ENCODE measurements at regions not wholly inside any gene's neighbourhood (a gene's known extent, or its start where the extent isn't known, plus 50 kb on each side); places are given as distances from the start of the nearest gene placed in this dataset.

DNA sequence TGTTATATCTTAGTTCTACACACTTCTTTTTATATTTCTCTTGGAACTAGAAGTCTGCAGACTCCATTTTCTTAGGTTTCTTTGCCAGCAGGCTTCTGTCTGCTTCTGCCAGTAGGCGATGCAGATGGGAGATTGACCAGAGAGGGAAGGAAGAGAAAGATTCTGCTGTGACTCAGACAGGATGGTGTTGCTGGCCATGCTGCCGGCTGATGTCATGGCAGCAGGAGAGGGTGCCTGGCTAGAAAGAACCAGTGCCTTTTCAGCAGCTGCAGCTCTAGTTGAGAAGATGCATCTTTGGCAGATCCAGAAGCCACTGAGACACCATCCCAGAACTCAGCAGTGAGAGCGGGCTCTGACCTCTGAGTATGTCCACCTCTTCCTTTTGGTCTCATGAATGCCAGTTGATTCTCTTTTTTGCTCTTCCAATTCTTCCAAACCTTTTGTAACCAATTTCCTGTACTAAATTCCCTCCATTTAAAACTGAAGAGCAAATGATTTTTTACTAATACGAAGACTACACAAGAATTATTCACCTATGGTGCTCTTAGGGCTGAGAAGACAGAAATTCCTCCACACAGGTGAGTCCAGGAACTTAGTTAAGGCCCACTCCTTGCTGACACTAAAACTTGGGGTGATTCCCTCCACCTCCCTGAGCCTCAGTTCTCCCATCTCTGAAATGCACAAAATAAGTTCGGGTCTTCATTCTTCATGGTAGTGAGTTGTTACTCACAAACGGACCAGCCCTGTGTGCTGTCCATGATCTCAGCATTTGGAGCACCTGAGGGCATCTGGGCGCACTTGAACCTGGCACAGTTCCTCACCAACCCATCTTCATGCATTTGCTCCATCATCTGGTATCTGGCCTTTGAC lies 200.7 kb downstream of the MYCN start:
- no peak for FAIRE-seq

DNA sequence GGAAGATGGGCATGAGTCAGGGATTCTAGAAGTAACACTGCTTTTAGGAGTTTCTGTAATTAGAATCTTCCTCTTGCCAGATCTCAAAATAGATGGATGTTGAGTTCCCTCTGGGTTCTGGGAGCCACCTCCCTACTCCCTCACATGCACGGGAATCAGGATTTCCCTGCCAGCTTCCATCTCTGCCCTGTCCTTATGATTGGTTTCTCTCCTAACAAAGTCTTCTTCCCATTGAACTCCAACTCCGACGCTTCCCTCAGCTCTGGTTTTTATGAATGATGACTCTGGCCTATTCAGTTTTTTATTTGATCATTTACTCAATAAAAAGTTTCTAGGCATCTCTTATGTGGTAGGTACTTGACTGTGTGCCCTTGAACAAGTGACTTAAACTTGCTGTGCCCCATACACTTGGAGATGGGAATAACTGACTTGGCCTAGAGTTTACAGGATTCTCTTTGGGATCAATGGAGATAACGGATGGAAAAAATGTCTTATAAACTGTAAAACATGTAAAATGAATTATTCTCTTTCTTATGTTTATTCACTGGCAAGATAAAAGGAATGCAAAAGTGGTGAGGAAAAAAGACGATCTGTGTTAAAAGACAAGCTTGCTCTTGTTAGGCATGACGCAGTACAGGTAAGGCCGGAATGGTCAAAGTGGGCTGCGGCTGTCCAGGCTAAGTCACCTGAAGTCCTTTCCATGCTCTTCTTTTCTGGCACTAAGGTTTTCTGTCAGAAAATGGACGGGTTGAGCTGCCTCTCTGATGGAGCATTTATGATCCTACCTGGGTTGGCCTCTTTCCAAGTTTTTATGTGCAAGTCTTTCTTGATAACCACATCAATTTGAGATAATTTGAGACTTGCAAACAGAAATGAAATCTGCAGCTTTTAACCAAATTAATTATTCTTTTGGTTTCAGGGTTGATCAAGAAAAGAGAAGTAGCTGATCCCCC lies 199.6 kb downstream of the MYCN start:
- no peak for FAIRE-seq

GRCh38 chr2:16138811-16139662 lies 198.7 kb downstream of the MYCN start:
- no peak for FAIRE-seq

DNA sequence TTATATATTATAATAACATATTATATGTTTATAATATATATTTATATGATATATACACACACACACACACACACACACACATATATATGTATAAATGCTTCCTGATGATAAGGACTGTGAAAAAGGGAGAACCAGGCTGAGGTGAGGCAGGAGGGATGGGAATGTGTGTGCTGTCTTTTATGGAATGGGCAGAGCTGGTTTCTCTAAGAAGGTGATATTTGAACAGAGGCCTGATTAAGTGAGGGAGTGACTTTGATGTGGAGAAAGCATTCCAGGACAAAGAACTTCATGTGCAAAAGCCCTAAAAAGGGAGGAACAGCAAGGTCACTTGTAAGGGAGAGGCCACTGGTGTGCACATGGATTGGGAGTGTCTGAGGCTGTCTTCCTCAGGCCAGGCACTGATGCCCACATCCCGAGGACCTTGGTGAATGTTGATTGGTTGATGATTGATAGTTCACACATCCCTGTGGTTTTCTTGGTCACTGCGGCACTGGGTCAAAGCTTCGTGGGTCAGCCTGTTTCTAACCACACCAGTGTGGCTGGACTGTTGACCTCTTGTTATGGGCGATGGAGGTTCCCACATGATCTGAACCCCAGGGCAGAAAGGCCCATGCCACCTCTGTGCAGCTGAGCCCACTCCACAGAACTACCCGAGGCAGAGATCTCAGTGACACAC lies 196.9 kb downstream of the MYCN start:
- no peak for FAIRE-seq

DNA sequence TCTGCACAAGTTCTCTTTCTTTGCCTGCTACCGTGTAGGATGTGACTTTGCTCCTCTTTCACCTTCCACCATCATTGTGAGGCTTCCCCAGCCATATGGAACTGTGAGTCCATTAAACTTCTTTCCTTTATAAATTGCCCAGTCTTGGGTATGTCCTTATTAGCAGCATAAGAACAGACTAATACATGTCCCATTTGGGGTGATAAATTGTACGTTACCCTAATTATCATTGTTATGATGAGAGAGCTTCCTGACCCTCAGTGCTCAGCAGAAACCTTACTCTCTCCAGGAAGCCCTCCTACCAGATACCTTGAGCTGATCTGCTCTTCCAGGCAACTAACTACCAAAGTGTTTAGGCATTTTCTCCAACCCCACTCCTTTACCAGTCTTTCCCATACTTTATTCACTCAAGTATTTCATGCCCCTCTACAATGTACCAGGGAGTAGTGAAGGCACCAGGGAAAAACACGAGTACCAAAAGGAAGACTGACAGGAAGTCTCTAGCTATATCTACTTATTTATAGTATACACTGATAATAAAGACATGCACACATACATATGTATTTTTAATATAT lies 196.2 kb downstream of the MYCN start:
- FAIRE-seq = no peak

DNA sequence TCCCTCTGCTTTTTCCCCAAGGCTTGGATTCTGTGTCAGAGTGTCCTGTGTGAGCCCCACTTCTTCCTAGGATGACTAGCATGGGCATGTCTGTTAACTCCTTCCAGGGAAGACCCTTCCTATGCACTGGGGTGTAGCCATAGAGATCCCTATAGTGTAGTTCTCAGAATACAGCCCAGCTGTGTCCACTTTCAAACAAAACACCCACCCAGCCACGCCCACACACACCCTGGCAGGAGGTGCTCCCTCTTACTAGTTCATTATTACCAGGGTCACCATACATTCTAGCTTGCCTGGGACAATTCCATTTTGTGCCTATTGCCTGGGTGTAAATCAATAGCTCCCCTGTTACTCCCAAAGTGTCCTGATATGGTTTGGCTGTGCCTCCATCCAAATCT lies 195.6 kb downstream of the MYCN start:
- FAIRE-seq = no peak

- no peak for FAIRE-seq
These were observed 195.0 kb downstream of the MYCN start for GRCh38 chr2:16135196-16135912.

DNA sequence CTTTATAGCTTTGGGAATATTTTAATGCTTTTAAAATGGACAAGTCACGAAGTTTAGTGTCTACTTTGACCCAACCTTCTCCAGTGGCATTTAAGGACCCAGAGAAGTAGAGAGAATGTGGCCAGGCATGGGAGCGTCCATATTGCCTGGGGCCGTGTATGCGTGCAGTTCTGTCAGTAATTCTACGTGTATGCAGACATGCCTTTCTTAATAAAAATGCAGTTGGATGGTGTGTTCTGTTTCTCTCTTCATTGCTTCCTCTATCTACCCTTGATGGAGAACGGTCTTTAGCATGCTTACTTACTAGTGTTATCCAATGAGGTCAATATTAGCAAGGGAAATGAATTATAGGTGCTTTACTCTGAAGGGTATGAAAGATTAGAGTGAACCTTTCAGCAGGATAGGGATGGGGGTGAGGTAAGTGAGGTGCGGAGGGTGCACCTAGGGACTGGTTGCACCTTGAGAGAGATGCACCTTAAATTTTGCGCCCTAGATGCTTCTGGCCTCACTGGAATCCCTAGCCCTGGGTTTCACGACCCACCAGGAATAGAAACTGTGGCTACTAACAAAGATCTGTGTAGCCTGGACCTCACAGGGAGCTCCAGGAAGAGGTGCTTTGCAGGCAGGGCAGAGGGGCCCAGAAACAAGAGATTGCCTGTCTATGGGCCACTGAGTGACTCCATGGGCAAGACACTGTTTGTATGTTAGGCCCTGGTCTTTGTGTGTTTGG lies 194.3 kb downstream of the MYCN start:
- FAIRE-seq = no peak

DNA sequence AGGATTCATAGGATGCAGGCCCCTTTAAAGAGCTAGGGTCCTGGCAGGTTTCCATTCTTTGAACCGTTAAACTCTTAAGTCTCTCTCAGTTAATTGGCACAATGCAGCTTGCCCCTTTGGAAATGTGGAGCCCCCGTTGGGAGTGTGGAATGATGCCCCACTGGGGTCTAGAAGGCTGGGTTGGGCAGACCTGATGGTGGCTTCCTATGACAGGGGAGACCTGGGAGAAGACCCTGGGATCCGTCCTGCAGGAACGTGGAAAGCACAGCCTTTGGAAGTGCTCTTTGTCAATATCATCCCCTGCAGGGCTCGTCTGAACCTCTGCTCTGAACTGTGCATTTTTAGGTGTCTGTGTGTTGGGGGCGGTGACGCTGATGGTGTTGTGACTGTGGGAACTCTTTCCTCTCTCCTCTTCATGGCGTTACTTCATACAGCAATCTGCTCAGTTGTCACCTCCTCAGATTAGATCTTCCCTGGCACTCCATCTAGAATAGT lies 190.6 kb downstream of the MYCN start:
- no peak for FAIRE-seq

DNA sequence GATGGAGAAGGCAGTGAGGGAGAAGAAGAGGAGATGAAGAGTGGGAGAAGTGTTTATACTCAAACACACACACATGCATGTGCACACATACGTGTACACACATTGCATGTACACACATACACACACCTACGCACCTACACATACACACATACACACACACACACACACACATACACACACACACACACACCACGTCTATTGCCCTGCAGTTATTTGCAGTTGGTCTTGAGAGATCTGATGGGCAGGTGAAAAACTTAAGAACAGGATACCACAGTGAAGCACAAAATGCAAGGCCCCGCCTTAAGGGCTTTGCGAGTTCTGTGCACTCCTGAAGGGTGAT lies 190.2 kb downstream of the MYCN start:
- no peak for FAIRE-seq

- no peak for FAIRE-seq
These were observed 189.6 kb downstream of the MYCN start for GRCh38 chr2:16129716-16130540.

DNA sequence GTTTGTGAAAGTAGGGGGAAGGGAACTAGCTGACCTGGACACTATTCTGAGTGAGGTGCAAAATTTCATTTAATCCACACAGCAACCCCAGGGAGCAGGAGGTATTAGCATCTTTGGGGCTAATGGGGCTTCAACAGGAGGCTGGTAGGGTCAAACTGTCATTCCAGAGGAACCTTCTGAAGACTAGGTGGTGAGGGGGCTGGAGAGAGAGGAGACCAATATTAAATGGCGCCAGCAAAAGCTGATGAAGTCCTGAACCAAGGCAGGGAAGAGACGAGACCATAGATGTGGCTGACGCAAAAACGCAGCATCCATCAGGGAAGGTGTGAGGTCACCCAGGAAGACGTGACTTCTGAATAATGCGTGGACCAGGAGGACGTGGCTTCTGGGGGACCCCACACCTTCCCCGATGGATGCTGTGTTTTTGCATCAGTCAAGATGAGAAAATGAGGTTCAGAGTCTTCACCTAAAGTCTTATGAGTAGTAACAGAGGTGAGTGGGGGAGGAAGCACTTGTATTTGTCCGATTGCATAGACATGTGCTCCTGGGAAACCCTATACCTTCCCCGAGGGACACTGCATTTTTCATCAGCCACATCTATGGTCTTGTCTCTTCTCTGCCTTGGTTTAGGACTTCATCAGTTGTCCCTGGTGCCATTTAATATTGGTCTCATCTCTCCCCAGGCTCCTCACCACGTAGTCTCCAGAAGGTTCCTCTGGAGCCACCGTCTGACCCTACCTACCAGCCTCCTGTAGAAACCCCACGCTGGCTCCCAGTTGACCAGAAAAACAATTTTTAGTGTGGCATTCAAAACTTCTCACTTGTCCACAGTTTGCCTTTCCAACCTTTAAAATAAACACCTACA lies 188.6 kb downstream of the MYCN start:
- no peak for FAIRE-seq

DNA sequence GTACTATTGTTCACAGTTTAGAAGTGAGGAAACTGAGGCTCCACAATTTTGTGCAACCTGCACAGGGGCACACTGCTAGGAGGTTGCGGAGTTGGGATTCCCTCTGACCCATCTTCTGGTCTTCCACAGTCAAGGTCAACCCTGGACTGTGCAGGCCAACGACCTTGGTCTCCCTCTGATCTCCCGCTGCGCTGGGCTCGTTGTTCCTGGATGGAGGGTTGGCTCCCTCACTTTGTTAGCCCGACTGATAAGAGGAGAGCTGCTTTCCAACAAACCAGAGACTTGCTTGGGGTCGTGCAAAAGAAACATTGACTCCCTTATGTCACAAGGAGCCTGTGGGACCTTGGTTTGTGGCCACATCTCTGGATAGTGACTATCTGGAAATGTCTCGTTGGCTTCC lies 187.6 kb downstream of the MYCN start:
- no peak for FAIRE-seq

DNA sequence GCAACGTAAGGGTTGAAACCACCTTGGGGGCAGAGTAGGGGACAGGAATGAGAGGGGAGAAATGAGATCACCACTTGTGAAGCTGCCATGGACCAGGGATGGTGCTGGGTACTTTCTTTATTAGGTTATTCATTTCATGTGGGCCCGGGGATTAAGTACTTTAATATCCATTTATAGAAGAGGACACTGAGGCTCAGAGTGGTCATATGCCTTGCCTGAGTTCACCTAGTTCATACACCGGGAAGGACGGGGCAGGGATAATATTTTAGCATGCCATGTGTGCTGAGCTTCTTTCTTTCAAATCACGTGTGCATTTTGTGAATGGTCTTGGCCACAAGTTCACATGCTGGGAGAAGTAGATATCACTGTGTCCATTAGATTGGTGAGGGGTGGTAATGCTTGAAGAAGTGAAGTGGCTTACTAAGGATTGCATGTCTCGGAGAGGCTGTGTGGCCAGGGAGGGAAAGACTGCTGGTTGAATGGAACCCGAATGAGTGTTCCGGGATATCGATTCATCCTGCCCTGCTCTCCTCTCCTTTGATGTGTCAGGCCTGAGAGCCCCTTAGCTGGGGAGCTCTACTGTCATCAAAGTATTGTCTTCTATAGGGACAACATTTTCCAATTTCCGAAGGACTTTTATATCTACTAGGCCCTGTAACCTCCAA lies 187.1 kb downstream of the MYCN start:
- no peak for FAIRE-seq

- FAIRE-seq = no peak
These were observed 186.3 kb downstream of the MYCN start for GRCh38 chr2:16126517-16127275.

- no peak for FAIRE-seq
These were observed 185.5 kb downstream of the MYCN start for GRCh38 chr2:16125614-16126516.
